HG03520 (cell line): ENCODE measurements at regions not wholly inside any gene's neighbourhood (a gene's known extent, or its start where the extent isn't known, plus 50 kb on each side); places are given as distances from the start of the nearest gene placed in this dataset.

Source experiments
- ATAC-seq: cut with Tn5 transposase; IDR thresholded peaks from one replicate; pipeline ENCODE4 v1.9.1; 2021; ENCODE audit warnings: mild to moderate bottlenecking, moderate library complexity; ENCODE audit not compliant: unreplicated experiment

DNA sequence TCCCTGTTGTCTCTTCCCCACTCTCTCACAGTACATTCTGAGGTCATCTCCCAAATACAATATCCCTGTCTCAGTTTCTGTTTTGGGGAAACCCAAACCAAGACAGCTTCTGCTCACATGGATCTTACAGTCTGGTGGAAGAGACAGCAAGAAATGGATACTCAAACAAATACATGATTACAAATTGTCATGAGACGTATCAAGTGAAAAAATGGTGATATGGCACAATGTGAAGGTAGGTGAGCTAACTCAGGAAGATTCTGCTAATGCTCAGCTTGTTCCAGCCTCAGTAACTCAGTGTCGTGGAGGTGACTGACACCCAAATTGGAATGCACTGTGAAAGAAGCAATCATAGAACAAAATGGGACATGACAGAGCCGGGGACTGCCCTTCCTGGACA is 68.3 kb downstream of the CHST1 start:
- ATAC-seq: no peak

DNA sequence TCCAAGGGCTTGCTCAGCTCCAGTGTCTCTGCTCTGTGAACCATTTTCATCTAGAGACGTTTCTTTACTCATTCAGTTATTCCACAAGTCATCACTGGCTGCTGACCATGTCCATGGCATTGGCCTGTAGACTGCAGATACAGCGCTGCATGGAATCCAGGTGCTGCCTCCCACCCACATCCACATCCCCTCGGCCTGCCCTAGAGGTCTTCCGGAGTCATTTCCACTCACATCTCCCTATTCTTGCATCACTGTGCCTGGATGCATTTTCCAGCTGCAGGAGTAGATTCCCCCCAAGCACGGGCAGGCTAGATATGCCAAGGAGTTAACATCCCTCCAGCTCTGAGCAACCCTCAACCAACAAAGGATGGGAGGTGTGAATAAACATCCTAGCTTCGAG is 68.9 kb downstream of the CHST1 start:
- no peak for ATAC-seq

DNA sequence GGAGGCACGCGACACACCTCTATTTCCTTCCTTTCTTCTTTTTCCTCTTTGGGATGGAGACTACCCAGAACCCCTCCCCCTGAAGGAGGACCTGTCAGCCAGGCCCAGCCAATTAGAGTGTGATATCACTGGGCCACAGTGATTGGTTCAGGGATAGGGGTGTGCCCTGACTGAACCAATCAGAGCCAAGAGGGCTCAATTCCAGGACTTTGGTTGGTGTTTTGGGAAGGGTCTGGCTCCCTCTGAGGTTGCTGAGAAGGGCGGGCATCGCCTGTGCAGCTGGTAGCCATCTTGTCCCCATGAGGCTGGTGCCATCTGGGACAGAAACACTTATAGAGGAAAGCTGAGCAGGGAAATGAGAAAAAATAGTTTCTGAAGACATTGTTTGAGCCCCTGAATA is 71.4 kb downstream of the CHST1 start:
- no peak for ATAC-seq

DNA sequence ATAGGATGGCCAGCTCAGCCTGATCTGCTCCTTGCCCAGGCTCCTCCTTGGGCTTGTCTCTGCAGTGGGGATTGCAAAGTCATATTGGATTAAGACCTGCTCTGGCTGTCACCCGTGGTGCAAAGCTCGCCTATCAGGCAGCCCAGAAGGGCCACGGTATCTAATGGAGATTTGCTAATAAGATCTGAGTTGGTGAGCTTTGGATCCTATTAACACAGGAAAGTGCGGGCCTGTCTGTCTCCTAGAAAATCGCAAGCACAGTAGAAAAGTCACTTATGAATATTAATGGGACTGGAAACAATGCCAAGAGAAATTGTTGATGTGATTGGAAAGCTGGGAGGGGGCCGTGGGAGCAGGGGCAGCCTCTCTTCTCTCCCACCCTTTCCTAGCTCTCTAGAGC is 72.8 kb downstream of the CHST1 start:
- ATAC-seq: no peak

DNA sequence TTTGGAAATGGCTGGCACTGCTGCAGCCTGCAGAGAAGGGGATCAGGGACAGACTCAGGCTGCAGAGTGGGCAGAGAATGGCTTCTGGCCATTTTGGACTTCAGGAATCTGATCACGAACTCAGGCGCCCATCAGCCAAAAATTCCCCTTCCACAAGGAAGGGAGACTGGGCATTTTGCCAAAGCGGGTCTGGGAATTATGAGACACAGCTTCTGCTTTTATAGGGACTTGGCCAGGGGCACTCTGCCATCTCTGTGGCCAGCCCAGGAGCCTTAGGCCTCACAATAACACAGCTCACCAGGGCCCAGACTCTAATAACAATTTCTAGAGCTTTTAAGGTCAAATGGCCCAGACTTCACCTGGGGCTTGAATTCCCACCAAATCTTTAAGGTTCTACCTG is 74.7 kb downstream of the CHST1 start:
- no peak for ATAC-seq

DNA sequence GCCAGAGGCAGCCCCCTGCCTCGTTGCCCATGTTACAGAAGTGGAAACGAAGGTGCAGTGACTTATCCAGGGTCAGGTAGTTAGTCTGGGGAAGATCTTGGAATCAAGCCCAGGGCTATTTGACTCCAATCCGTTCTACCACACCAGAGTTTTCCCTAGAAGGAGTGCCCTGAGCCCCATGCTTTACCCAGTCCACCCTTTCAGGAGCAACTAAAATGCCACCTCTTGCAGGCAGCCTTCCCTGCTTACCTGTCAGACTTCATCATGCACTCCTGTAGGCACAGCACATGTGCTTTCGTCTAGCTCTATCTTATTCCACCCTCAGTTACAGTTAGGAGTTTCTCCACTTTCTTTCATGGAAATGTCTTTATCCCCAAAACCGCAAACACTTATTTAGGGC is 80.2 kb downstream of the CHST1 start:
- ATAC-seq: no peak

DNA sequence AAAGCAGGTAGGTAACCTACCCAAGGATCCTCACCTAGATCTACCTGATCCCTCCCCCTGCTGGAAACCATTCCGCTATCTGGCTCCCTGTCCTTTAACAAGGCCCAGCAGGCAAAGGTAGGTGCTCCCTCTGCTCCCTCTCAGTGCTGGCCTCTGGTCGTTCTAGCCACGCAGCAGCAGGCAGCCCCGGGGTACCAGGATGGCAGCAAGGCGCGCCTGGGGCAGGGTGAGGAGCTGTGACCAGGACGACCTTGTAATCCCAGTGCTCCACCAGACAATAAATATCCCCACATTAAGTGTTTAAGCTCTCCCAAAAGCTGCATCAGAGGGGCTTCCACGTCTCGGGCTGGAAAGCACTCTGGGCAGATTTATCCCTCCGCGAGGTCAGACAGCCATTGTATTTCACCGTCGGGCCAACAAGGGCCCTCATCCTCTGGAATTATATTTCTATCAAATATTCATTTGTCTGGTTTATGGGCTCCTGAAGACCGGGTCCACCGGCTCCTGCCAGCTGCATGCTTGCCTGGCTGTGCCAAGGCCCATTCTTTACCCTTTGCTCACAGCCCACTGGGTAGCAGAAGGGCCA is 81.3 kb downstream of the CHST1 start:
- ATAC-seq: no peak

DNA sequence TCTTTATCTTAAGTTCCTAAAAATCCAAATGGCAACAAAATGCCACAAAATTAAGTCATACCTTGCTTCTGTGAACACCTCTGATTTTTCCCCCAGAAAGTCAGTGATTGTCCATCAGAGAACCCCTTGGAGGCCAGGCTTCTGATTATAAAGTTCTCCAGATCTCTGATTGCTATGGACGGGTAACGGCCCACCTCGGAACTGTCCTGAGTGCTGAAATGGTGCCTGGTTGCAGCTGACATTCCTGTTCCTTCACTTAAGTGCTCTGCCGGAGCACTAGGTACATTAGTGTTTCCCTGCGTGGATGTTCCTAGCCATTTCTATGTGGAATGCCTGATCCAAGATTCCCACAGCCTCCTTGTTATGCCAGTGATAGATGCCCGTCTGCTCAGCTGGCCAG is 85.0 kb downstream of the CHST1 start:
- ATAC-seq: no peak

DNA sequence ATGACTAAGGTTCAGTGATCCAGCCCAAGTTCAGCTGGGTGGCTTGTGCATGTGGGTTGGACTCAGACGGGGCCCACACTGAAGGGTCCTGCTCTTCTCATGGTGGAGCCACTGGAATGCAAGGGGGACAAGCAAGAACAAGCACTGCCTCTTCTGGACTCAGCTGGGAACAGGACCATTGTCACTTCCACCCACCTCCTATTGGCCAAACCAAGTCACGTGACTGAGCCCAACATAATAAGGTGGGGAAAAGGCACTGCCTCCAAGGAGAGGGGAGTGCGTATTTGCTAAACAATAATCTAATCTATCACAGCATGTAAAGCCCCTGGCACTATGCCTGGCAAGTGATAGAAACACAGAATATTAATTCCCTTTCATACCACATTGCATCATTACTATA is 87.1 kb downstream of the CHST1 start:
- ATAC-seq: no peak

DNA sequence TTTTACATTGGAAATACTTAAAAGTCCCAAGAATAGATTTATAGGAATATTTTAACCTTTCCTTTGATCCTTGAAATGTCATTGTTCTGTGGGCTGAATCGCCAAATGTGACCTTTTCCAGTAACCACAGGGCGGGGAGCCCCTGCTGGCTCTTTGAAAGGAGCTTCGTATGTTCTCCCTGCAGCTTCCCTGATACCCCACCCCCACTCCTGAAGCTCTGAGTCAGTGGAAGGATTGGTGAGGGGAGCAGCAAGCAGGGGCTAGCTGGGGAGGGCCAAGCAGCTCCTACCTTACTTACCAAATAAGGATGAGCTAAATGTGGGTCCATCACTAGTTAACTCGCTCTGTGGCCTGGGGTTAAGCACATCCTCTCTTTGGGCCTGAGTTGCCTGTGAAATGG is 87.7 kb downstream of the CHST1 start:
- no peak for ATAC-seq

DNA sequence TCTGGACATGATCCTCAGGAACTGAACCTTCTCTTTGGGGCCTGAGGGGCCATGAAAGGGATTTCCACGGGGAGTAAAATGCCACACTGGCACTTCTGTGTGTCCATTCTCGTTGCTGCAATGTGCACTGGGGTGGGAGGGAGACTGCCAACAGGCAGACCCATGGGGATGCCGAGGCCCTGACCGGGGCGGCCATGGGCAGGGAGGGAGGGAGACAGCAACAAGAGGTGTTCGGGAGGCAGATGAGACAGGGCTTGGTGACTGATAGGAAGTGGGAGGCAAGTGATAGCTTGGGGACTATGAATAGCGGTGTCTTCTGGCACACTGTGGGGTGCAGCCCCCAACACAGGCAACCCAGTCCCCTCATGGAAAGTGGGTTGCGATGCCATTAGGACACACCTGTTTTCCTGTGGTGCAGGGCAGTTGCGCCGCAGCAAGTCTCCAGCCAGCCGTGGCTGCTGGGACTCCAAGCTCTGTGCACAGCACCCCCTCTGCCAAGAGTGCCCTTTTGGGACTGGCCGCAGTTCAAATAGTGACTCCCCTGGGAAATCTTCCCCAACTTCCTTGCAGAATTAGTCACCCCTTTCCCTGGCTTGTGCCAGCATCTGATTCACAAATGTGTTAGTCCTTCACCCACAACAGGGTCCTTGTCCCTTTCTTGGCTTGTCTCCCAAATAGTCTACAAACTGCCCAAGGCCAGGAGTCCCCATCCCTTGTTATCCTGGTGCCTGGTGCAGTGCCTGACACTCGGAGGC is 88.8 kb downstream of the CHST1 start:
- no peak for ATAC-seq

DNA sequence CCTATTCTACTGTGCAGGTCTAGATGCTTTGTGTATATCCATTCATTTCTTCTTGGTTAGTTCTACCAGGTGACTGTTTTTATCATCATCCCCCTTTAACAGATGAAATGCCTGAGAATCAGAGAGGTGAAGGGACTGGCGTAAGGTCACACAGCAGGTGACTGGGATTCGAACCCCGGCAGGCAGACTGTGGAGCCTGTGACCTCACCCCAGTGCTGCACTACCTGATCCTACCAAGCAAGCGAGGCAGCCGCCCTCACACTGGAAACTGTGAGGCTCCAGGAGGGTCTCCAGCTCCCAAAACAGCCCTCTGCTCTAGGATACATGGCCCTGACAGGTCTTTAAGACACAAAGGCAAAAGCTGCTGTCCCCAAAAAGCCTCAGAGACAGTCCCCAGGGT is 91.7 kb downstream of the CHST1 start:
- no peak for ATAC-seq

DNA sequence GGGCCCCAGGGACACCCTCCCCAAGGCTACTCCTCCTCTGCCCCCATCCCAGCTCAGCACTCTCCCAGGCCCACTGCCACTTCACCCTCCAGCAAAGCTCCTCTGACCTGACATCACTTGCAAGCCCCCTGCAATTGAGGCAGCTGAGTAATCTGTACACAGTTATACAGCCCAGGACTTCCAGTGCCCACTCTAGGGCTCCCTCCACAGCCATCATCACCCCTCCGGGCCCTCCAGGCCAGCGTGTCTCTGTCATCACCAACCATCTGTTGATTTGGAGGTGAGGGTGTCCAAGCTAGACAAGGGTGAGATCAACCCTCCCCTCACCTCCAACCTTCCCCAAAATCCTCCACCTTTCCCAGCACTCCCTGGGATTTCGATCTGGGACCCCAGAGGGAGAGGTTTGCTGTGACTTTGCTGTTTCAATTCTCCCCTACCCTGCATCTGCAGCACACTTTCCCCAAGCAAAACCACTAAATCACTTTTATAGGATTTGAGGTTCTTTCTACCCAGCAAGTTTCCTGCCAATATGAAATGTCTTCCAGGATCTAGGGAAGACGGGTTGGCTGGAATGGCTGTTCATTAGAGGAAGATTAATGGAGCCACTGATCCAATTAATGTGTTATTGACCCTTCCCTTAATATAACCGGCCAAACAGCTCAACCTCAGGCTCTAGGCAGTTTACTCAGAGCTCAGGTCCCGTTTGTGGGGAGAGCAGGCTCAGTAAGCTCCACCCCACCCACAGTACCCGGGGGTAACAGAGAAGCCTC is 92.9 kb downstream of the CHST1 start:
- no peak for ATAC-seq

DNA sequence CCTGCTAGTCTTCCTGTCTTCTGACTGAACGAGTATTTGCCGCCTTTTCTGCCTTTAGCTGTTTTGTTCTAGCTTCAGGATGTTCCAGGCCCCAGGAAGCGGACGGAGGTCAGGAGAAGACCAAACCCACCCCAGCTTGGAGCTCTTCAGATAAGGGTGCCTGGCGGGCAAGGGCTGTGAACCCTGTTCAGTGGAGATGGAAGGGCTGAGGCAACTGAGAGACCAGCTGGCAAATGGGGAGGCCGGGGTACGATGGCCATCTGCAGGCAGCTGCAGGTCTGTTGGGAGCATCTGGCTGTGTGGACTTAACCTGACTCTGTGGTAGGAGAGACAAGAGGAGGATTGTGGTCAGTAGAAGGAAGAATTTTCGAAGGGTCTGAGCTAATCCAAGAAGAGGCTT is 95.6 kb downstream of the CHST1 start:
- ATAC-seq: no peak

DNA sequence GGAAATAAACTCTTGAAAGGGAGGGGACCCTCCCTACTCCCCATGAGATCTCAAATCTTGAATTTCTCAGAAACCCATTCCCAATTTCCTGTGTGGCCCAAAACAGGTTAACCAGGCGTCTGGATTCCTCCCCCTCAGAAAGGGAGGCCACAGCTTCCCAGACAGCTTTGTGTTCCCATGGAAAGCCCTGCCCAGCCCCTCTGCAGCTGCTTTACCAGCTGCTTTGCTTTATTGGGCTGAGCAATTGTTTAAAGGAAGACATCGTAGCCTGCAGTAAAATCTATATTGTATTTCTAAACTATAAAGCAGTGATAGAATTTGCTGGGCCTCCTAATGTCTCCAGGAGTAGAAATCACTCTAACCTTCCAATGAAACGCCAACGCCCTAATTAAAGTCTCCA is 97.4 kb downstream of the CHST1 start:
- ATAC-seq: no peak

DNA sequence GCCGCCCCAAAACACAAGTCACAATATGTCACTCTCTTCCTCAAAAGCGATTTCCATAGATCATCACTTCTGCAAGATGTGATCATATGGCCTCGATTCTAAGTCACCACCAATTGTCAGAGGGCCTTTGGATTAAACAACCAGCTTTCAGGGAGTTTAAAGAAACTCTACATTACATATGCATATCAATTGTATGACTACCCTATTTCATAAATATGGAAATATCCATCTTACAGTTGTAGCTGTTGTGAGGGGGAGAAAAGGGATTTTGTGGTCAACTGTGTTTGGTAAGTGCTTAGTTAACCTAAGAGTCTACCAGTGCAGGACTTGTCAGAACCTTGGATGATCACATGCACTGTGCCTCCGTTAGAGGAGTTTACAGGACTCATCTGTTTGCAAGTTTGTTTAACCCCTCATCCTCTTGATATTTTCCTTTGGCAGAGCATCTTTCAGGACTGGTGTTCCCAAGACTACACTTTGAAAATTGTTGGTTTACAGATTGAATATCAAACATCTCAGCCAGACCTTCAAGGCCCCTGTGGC is 99.9 kb downstream of the CHST1 start:
- no peak for ATAC-seq

DNA sequence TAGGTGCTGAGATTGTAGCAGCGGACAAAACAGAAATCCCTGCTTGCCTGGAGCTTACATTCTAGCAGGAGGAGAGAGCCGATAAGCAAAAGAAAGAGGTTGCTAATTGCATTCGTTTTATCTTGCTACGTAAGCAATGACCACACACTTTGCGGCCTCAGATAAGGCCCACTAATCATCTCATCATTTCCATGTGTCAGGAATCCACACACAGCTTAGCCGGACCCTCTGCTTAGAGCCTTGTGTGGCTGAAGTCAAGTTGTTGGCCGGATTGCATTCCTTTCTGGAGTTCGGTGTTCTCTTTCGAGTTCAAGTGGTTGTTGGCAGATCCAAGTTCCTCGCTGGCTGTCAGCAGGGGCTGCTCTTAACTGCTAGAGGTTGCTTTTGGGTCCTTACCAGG is 101.6 kb downstream of the CHST1 start:
- ATAC-seq: no peak

DNA sequence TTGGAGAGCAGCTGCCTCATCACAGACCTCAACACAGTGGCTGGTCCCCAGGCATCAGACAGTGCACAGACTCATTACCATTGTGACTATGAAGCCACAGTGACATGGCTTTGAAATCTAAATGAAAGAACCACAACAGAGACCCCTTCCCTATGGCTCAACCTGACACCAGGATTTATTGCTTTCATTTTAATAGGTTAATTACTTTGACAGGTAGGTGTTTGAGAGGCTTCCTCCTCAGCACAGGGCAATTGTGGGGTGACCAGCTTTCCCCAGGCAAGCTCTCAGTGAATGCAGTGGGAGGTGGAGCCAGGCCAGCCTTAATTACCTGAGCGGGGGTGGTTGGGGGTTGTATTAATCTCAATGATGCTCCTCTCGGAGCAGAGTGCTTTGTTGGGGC is 102.3 kb downstream of the CHST1 start:
- ATAC-seq: no peak

DNA sequence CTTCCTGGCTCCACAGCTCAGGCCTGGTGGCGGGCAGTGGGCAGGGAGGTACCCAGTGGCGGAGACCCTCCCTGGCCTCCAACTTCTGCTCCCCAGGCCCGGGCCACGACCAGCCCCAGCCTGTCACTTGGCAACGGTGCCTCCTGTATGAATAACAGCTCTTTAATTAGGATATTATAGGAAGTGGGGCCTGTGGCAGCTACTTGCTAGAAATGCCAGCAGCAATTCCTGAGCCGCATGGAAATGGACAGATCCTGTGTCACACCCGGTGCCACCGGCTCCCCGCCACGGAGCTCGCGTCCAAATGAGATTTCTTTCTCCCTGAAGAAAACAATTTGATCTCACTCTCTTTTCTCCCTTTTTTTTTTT is 104.5 kb downstream of the CHST1 start:
- ATAC-seq: no peak

DNA sequence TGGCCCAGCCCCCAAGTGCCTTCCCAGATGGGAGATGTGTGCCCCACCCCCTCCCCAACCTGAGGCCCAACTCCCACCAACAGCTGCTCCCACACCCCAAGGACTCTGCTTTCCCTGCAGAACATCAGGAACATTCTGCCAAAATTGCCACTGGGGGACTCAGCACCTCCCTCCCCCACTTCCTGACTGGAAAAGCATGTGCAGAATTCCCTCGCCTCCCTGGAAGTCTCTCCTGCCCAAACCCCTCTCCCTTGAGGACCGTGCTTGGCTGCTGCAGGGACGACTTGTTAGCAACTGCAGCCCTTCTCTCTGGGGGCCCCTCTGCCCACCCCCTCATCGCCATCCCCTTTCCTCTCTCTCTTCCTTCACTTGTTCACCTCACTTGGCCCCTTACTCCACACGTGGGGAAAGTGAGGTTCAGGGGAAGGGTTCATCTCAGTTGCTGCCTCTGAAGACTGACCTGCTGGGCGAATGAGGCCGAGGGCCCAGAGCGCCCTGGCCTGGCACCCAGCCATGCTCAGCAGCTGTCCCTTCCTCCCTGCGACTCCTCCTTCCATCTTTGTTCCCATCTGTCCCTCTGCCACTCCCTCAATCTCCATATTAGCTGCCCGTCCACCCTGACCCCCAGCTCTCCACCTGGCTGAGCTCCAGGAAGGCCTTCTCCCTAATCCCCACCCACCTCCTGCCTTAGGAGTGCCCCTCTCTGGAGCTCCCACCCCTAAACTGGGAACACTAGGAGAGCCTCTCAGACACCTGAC is 105.1 kb downstream of the CHST1 start:
- ATAC-seq: no peak
